ENCODE measurements at regions not wholly inside any gene's neighbourhood (a gene's known extent, or its start where the extent isn't known, plus 50 kb on each side); places are given as distances from the start of the nearest gene placed in this dataset.
"Not testable (repeated sequence)": the region's sequence is repeated elsewhere in the genome, so short reads cannot be mapped to it uniquely, and the experiment has no call there.

- DNase-seq (ENCODE audit: low spot score): peak; percentile 29
Observed at GRCh38 chr2:111533557-111534247, 350.3 kb downstream of the ANAPC1 start.

GRCh38 chr2:111534910-111535352, 349.1 kb downstream of the ANAPC1 start:
- peak; percentile 31 for DNase-seq (ENCODE audit: low spot score)

DNA sequence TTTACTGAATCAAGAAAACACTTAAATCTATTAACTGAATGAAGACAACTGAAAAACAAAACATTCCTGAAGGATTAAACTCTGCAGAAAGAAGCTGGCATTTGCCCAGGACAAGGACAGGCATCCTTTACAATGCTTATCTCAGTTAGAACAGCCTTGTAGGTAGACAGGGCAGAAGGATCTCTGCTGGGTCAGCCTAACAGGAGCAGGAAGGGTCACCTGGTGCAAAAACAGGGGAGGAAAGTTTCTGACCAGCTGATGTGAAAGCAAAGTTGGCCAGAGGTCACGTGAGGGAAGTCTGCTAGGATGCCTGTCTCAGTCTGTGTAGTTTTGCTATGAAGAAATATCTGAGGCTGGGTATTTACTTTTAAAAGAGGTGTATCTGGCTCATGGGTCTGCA, 348.6 kb downstream of the ANAPC1 start:
- DNase-seq (ENCODE audit: low spot score): no peak

- DNase-seq (ENCODE audit: low spot score): no peak
Observed at GRCh38 chr2:111537078-111537655, 346.8 kb downstream of the ANAPC1 start.

DNA sequence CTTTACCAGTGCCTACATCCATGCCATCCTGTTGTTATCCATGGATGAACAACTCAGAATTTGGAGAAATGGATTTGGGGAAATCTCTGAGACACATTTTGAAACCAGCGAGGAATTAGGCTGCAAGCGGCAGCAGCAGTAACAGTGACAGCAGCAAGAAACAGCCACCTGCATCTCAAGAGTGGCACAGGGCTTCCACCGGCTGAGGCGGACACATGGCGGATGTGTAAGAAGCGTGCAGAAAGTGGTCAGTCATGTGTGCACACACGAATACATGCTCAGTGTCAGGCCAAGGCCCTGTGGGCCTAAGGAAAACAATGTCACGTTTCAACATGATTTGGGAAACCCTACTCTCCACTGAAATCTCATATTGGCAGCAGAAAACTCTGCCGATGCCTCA, 344.0 kb downstream of the ANAPC1 start:
- DNase-seq (ENCODE audit: low spot score): not testable (repeated sequence)

DNA sequence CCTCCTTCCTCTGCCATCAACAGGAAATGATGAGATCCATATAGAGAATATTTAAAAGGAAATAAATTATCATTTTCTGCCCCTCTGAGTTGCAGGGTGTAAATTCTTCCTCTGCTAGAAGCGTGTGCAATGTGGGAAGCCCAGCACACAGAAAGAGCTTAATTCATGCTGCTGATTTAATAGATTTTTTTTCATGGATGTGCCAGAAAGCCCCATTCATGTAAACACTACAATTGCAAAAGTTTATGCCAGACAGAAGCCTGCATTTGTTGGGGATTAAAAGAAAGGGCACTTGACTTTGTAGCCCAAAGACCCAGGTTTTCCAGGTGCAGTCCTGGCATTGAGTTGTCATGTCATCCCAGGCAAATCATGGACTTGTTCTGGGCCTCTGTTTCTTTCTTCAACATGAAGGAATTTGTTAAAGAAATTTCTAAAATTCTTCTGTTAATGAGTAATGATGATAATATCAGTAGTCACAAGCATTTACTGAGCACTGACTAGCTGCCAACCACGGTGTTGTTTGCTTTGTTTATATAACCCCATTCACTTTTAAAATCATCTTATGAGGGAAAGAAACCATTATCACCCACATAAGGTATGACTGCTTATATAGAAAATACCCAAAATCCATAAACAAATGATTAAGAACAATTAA, 341.7 kb downstream of the ANAPC1 start:
- DNase-seq (ENCODE audit: low spot score): not testable (repeated sequence)

GRCh38 chr2:111544006-111544405, 340.0 kb downstream of the ANAPC1 start:
- DNase-seq (ENCODE audit: low spot score): not testable (repeated sequence)

DNA sequence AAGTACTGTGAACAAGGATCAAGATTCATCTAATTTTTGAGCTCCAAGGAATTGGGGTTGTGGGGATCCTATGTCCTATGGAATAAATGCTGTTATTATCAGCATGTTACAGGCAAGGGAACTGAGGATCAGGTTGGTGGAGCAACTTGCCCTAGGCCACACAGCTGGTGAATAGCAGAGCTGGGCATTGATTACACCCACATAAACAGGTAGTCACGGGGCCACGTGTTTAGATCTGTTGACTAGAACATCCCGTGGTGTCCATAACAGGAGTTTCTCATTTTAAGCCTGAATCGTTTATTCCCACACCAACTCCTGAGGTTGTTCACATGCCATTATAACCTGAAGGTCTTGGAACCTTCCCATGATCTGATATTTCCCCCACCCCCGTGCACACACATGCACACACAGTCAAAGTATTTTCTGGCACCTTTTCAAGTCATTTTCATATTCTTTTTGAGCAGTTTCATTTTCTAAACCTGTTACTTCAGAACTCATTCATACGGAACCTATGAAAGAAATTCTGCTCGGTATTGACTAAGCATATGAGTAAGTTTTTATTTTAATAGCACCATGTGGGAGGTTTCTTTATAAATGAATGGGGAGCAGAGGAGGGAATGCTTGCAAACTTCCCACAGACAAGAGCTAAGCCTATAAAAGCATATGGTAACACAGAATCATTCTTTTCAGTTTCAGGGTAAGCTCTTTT, 338.1 kb downstream of the ANAPC1 start:
- not testable (repeated sequence) for DNase-seq (ENCODE audit: low spot score)

DNA sequence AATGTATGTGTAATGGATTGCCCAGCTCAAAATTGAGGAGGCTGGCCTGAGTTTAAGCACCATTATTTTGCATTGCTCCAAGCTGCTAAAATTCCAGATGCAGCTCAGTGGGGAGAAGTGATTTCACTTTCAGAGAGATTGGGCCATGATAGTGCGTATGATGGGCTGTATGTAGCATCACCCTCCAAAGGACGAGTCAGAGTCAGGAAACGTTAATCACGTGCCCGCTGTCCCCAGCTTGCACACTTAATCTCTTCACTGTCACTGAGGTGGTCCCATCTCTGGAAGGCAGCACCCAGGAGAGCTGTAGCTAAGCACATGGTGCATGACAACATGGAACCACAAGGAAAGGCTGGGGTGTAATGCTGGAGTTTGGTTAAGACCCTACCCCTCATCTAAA, 337.4 kb downstream of the ANAPC1 start:
- not testable (repeated sequence) for DNase-seq (ENCODE audit: low spot score)

DNA sequence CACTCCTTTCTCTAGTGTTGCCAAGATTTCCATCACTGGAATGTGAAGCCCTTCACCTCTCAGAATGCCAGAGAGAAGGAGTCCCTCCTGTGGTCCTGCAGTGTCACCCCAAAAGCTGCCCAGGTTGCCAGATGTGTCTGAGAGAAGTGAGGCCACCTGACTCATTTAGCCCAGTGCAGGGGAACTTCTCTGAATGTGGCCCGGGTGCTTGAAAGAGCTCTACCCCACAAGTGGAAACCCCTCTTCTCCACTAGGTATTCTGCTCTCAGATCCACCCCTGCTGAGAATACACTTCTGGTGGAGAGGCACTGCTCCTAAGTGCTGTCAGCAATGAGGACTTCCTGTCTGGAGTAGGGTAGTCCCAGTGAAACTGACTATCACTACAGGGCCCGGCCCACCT, 334.8 kb downstream of the ANAPC1 start:
- not testable (repeated sequence) for DNase-seq (ENCODE audit: low spot score)

DNA sequence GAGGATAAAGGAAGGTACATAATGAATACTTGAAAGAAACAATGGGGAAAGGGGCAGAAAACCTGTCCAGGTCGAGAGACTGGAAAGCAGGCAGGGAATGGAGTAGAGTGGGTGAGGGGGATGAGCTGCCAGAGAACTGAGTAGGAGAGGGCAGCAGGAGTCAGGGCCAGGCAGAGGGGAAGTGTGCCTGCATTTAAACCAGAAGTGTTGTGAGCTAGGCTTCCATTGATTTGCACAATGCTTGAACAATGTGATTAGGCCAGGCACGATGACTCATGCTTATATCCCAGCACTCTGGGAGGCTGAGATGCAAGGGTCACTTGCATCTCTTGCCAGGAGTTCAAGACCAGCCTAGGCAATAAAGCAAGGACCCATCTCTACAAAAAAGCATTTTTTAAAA, 332.6 kb downstream of the ANAPC1 start:
- not testable (repeated sequence) for DNase-seq (ENCODE audit: low spot score)

GRCh38 chr2:111552625-111553024, 331.4 kb downstream of the ANAPC1 start:
- DNase-seq (ENCODE audit: low spot score): not testable (repeated sequence)

- DNase-seq (ENCODE audit: low spot score): not testable (repeated sequence)
Observed at GRCh38 chr2:111559301-111559700, 324.7 kb downstream of the ANAPC1 start.

DNA sequence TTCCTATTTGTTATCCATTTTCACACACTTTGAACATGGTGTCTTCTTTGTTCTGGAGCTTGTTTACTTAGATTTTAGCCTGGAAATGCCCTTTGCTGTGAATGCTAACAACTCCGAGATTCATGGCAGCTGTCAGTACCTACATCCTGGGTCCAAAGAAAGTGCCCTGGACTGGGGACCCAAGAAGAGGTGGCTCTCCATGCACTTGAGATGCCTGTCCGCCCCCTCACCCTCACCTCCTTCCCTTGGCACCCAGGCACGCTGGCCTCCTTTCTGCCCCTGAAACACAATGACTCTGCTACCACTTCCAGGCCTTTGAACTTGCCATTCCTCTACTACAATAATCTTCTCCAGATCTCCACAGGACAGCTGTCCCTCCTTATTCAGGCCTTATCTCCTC, 324.2 kb downstream of the ANAPC1 start:
- not testable (repeated sequence) for DNase-seq (ENCODE audit: low spot score)

DNA sequence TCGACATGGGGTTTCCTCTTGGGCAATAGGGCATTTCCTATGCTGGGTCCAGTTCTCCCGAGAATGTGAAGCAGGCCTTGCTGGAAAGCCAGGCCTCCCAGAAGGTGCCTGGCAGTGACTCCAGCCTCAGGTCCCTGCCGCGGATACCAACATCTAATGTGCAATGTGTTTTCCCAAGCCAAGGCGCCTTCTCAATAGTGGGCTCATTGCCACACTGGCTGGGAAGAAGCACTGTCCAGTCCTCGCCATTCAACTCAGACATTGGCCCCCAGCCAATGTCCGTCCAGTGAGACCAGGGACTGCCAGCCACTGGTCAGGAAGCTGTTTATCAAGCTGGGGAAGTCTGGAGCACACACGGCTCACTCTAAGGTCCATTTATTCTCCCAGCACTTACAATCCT, 317.9 kb downstream of the ANAPC1 start:
- not testable (repeated sequence) for DNase-seq (ENCODE audit: low spot score)

DNA sequence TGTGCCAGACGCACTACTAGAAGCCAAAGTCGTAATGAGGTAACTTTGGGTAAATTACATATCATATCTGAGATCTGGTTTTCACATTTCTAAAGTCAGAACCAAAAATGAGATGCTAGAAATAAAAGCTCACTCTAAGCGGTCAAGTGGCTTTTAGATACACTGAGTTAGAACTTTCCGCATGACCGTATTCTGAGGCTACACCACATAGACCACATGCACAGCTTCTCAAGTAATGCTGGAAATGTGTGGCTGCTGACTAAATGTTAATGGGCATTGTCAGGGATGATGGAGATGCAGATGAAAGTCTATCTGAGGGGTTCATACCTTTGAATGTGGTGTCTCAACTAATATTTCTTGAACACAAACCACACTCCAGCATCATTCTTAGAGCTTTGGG, 316.8 kb downstream of the ANAPC1 start:
- not testable (repeated sequence) for DNase-seq (ENCODE audit: low spot score)

DNA sequence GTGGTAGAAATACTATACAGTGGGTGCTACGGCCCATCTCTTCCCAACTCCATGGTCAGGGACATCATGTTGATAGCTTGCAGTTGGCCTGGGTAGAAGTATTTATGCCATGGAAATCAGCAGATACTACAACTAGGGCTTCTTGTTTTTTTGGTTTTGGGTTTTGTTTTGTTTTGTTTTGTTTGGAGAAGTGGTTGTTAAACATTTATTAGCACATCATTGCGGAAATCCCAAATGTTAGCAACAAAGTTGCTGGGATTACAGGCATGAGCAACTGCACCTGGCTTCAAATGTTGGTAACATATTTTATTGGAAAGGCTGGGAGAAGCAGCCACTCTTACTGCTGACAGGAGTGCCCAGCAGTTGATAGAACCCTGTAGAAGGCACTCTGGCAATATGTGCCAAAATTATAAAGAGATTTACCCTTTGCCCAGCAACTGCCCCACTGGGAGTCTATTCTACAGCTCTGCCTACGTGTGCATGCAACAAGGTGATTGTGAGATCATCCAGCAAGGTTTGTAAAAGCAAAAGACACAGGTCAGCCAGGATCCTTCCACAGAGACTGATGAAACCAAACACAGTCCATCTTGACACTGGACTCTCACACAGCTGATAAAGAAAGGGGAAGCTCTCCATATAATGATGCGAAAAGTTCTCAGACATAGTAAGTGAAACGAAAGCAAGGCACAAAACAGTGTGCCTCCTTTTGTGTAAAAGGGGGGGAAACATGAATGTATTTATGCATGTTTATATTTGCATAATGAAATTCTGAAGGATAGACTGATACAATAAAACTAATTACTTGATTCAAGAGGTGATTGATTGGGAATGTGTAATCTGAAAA, 314.4 kb downstream of the ANAPC1 start:
- not testable (repeated sequence) for DNase-seq (ENCODE audit: low spot score)

GRCh38 chr2:111570300-111571114, 313.5 kb downstream of the ANAPC1 start:
- not testable (repeated sequence) for DNase-seq (ENCODE audit: low spot score)

GRCh38 chr2:111574803-111575202, 309.2 kb downstream of the ANAPC1 start:
- DNase-seq (ENCODE audit: low spot score): not testable (repeated sequence)

GRCh38 chr2:111577154-111577885, 306.7 kb downstream of the ANAPC1 start:
- DNase-seq (ENCODE audit: low spot score): not testable (repeated sequence)

Data from CD4-positive, alpha-beta T cell treated with Interleukin-15 for 4 hours (primary cell).